ENCODE measurements at regions not wholly inside any gene's neighbourhood (a gene's known extent, or its start where the extent isn't known, plus 50 kb on each side); places are given as distances from the start of the nearest gene placed in this dataset.

- TF ChIP-seq CTCF (IDR thresholded peaks at IDR 0.05): no peak
- no peak for TF ChIP-seq POLR2A (IDR thresholded peaks at IDR 0.05)
- no peak for TF ChIP-seq POLR2AphosphoS5 (IDR thresholded peaks at IDR 0.05)
These were observed 91.8 kb upstream of the KLF13 start for GRCh38 chr15:31234815-31235214.

All from prostate gland (tissue), 2 donors.